ENCODE measurements at regions not wholly inside any gene's neighbourhood (a gene's known extent, or its start where the extent isn't known, plus 50 kb on each side); places are given as distances from the start of the nearest gene placed in this dataset.

DNA sequence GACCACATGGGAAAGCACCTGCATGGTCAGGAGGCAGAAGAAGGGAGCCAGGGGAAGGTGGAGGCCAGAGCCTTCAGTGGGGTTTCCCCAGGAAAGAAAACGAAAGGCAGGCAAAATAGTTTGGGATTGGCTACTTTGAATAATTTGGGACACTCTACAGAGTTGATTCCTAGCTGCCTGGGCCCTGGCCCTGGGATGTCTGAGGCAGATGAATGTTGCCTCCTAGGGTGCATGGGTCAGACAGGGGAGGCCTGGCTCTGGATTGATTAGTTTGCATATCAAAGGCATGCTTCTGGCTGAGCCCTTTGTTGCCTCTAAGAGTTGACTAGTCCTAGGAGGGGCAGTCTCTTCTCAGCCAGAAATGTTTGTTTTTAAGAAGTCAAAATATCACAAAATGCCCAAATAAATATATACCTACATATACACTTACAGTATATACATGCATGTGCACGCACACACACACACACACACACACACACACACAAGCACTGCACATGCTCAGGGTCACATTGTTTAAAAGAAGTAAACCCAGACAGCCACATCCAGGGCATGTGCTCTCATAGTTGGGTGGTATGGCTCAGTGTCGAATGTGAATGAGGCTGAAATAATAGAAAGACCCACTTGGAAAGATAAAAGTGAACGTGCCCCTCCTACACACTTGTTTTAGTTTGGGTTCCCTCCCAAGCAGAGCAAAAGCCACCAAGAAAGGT, 184.2 kb downstream of the GPAM start:
- DNase-seq, result no peak

DNA sequence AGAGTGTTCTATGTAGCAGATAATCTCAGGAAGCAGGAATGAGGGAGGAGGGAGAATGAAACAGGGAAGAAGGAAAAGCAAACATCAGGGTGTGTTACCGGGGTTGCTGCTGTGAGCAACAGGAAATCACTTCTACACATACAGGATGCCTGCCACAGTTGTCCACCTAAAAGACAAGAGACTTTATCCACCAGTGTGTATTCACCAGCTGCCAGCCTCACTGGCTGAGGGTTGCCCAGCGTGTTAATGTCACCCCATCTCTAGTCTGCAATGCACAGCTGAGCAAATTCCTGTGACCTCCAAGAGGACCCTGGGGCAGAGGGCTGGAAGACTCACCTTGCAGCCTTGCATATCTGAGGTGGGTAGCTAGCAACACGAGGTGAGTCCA, 183.7 kb downstream of the GPAM start:
- no peak for DNase-seq

DNA sequence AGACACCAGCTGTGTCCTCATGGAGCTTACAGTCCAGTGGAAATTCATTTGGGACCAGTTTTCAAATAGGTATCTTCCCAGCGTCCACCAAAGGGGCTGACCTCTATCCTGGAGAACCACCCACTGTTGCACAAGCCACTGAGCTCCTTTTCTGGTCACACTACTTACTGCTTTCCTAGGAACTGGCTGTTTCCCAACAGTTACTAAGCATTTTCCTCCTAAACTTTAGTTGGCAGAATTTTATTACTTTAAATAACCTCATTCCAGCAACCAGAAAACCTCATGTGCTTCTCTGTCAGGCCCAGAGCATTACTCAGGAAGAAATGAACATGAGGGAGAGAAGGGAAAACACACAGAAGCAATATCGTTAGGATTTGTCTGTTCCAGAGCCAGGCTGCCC, 183.1 kb downstream of the GPAM start:
- DNase-seq, result no peak

DNA sequence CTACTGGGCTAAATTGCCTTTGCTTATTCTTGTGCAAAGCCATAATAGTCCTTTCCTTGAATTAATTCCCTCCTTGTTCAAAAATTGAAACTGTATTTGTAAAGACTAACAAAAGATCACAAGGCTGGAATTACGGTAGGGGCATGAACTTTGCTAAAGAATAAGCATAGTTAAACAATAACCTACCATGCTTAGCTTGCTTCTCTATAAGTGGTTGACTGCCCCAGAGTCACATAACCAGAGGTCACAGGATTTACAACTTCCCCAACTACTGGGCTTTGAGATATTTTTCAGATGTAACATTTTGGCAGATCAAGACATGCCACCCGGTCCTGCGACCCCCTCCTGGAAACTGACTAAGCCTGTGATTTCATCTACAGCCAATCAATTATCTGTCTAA, 181.4 kb downstream of the GPAM start:
- no peak for DNase-seq

DNA sequence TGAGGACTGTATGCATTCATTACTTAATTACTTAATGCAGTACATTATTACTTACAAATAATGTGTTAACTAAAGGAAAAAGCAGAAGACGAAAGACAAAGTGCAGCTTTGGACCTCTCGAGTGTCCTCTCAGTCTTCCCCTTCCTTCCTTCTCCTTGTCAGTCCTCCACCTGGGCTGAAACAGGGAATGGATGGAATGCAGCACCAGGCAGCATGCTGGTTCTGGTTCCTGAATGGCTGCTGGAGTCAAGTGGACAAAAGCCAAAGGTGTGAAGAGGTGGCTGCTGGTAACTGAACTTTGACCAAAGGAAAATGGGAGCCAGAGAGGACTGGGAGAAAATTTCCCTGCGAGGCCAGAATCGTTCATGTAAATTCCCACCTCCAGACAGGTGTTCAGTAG, 179.5 kb downstream of the GPAM start:
- DNase-seq, result no peak

DNA sequence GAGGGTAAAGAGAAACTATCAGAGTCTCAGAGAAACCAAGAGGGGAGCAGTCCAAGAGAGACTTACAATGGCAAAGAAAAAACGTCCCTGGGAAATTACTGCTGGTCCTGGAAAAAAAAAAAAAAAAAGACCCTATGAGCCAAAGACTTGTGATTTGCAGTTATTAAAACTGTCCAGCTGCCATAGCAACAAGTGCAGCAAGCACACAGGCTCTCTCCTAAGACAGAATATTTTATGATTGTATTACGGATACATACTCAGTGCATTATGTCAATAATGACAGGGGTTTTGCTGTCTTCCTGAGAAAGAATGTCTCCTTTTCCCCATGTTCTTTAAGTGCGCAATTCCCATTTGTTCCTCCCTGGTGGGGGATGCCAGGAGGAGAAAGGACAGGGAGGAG, 178.5 kb downstream of the GPAM start:
- DNase-seq, result no peak

DNA sequence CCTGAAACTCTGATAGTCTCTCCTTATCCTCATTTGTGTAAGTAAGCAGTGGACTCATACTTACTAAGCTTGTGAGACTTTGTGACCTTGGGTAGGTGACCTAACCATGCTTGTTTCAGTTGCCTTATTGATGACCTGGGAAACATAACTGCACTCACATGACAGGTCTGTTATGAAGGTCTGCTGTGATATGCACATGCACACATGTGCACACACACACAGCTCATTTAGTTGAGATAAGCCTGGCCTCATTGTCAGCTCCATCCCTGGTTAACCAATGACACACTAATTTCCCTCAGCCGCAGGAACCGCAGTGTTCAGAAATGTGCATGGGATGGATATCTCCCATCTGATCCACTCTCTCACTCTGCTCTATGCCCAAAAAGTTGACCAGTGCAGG, 177.2 kb downstream of the GPAM start:
- DNase-seq, result no peak

DNA sequence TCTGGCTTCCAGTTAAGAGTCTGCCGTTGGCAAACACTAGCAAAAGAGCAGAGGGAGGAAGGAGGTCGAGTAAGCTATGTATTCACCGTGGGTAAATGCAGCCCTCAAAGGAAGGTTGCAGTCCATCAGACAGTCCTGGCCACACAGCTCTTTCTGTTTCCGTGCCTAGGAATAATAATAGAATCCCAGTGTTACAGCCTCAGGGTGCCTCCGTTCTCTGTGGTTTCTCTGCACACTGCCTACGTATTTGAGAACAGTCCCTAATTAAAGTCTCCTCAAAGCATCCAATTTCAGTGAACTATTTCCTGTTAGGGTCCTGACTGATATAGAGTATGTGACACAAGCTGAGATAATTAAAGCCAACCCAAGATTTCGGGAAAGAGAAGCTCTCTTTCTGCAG, 176.7 kb downstream of the GPAM start:
- no peak for DNase-seq

DNA sequence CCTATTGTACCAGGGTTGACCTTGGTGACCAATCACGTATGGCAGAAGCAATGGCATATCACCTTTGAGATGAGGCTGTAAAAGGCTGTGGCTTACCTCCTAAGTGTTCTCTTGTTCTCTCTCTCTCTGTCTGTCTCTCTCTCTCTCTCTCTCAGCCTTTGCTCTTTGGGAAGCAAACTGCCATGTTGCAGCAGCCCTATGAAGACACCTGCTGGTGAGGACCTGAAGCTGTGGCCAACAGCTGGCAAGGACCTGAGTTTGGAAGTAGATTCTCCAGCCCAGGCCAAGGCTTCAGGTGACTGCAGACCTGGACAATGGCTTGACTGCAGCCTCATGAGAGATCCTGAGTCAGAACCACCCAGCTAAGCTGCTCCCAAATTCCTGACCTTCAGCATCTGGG, 161.4 kb downstream of the GPAM start:
- DNase-seq, result no peak

DNA sequence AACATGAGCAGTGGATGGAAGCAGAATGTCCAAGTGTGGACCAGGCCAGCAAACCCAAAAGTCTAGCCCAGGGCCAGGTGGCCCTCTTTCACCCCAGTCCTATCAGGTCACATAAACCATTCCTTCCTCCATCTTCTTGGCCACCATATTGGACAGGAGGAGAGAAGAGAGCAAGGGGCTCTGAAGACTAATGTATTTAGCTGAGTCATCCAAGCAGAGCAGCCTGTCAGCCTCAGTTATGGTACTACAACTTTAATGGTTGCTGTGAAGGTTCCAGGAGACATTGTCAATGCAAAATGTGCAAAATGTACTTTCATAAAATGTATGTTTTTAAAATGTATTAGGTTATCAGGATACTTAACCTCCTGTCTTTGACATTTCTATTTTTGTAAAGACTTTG, 159.5 kb downstream of the GPAM start:
- DNase-seq, result no peak

DNA sequence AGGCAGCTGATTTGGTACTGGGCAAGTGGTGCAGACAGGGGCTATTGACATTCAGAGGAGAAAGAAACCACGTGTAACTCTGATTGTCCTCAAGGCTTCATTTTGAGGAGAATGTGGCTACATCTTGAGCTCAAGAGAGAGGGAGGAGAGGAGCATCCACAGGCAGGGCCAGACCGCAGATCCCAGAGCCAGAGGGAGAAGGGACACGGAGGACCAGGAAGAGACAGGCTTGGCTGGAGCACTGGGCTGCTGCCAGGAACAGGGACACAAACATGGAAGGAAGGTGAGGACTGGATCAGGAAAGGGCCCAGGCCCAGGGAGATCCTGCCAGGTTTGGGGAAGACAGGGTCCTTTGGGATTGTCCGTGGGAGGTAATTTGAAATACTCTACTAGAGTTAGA, 158.3 kb downstream of the GPAM start:
- no peak for DNase-seq

DNA sequence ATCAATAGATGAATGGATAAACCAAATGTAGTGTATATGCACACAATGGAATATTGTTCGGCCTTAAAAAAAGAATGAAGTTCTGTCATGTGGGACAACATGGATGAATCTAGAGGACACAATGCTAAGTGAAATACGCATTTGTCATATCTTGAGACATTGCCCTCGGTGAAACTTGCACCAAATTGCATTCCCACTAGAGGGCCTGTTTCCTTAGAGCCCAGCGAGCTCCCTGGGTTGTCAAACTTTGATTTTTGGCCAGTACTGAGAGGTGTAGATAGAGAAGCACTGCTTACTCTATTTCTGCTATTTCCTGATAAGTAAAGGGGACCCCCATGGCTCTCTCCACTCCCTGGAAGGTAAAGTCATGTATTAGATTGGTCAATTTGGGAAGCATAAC, 157.1 kb downstream of the GPAM start:
- DNase-seq, result no peak

DNA sequence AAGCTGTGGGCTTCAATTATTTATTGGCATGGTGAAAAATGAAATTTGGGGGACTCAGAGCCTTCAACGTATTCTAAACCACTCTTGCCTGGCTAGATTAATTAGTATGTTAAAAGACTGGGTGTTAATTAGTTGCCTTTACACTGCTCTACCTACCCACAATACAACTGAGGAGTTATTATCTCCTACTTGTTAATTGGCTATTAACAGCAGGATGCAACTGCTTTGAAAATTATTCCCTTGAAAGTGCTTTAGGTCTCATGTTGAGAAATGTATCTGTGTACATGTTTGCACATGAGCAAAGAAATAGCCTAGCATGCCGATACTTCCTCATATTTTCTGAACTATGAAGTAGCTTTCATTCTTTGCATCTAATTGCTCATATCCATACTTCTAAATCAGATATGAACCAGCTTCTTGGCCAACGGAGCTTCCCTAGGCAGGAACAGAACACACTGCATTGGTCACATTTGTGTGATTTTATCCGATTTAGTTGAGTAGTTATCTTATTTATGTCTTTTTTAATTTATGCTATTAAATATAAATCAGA, 155.8 kb downstream of the GPAM start:
- no peak for DNase-seq

DNA sequence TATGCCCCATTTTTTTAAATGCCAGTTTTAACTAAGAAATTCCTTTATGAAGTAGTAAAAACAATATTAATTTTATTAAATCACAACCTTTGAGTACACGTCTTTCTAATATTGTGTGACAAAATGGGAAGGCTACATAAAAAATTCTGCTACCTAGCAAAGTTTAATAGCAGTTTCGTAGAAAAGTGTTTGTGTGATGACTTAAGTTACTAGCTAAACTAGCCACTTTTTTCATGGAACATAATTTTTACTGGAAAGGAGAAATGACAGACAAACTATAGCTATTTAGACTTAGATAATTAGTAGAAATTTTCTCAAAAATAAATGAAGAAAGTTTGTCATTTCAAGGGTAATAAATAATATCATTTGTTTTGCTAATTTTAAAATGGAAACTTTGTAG, 153.1 kb downstream of the GPAM start:
- DNase-seq, result no peak

DNA sequence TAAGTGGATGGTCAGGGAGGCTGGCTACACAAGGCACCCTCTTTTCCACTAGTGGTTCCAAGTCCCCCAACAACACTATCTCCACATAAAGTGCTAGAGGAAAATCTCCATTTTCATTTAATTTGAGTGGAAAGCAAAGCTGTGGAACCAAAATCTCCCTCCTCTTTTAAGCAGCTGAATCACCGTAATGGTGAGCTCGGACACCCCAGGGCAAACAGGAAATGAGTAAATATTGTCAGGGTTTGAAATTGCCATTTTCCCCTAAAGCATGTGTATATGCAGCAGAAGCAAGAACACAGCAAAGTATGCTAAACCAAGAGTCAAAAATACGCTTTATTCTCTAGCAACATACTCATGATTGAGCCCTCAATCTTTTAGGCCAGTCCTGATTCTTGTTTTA, 143.7 kb downstream of the GPAM start:
- DNase-seq, result no peak

DNA sequence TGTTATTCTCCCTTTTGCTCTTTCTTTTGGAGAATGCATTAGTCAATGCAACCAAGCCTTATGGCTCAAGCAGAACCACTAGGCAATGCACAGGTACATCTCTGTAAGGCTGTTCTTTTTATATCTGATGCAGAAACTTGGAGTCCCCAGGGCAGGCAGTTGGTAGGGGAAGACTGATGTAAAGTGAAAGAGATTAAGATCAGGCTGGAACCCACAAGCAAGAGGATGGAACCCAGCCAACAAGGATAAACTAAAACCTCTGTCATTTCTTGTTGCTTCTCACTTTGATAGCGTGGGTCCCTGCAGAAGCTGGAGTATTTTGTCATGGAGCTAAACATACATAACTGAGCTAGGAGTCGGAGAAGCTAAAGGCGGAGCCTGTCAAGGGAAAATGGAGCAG, 142.9 kb downstream of the GPAM start:
- no peak for DNase-seq

DNA sequence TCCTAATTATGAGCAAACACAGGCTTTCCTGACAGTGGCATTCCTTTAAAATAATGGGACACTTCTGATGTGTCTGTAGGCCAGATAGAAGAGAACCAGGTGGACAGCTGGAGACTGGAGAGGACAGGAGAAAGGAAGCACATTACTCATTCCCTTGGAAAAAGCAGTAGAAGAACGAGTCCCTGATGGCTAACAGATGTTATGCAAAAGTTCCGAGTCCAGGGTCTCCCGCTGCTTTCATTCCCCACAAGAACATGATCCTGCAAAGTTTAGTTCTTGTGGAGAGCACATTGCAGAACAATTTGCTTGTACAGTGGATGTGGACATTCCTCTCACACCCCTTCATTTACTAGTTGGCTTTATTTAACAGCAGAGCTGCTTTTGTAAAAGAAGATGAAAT, 137.6 kb downstream of the GPAM start:
- DNase-seq, result no peak

DNA sequence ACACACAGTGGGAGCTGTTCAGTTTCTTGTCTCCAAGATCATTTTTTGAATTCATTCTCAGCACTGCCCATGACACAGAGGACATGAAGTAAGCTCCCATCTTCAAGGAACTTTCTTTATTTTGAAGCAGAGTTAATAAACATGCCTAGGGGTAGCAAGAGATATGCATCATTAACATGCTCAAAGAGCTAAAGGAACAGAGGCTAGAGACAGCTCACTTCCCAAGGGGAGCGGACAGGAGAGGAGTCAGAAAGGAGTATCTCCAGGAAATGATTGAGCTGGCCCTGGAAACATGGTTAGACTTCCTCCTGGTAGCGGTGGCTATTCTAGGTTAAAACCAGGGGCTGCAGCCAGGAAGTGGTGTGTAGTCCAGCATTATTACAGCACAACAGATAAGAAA, 135.9 kb downstream of the GPAM start:
- no peak for DNase-seq

DNA sequence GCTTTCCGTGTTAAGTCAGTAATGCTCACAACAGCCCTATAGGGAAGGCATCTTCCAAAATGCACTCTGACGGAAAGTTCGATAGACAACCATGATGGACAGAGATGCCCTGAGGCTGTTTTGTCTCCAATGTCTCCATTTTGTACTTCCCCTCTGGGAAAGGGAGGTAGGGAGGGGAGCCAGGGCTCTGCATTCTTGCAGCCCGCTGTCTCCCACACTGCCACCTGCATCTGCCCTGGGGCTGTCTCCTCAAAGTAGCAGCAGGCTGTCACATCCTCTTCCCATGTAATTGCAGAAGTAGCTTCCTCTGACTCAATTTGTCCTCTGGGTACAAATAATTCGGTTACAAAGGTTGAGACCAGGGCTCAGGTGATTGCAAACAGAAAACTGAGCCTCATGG, 131.4 kb downstream of the GPAM start:
- DNase-seq, result no peak

DNA sequence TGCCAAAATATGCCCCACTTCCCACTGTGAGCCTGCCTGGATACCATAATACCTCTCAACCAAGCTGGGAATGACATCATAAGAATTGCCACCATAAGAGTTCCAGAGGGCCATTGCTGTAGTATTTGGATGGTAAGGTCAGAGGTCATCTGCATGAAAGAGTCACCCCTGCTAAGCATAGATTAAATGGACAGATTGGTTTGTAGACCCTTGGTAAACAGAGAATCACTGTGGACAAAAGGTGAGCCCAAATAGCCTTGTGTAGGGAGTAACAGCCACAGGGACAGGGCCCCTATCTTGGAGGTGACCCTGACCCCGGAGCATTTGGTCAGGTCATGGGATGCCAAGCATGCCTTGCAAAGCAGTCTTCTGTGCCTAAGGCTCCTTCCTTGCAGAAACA, 129.7 kb downstream of the GPAM start:
- no peak for DNase-seq

DNA sequence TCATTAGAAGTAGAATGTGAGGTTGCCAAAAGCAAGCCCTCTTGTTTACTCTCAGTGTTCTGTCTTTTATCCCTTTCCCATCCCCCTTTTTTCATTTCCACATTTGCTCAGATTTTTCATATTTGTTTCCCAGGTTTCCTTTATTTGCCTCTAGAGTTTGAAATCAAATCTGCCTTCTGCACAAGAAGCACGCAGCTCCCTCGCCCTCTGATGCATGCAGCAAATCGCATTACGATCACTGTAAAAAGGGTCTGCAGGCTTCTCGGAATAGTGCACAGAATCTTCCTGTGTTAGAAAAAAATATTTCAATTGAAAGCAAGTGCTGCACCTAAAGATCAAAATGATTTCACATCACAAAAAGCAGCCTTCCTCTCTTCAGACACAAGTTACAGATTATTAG, 129.0 kb downstream of the GPAM start:
- no peak for DNase-seq

DNA sequence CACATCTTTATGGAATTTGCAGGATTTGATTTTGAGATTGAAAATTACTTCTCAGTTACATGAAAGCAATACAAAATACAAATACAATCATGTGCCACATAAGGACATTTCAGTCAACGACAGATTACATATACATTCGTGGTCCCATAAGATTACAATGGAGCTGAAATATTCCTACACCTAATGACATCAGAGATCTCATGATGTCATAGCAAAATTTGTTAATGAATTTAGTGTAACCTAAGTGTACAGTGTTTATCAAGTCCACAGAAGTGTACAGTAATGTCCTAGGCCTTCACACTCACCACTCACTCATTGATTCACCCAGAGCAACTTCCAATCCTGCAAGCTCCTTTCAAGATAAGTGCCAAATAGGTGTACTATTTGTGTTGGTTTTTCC, 126.5 kb downstream of the GPAM start:
- DNase-seq, result no peak

DNA sequence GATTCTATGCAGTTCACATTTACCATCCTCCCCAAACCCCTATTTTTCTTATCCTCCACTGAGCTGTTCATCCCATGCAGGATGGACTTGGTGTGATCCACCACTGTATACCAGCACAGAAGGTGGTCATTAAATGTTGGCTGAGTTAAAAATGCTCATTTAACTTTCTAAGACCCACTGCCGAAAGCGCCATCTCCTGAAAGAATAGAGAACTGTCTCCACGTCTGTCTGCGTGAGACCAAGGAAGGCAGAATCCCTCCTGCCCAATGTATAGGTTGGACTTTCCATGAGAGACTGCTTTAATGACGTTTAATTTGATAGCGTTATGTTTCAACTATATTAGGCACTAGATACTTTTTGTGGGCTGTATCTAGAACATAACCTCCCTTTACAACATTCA, 124.3 kb downstream of the GPAM start:
- DNase-seq, result no peak

DNA sequence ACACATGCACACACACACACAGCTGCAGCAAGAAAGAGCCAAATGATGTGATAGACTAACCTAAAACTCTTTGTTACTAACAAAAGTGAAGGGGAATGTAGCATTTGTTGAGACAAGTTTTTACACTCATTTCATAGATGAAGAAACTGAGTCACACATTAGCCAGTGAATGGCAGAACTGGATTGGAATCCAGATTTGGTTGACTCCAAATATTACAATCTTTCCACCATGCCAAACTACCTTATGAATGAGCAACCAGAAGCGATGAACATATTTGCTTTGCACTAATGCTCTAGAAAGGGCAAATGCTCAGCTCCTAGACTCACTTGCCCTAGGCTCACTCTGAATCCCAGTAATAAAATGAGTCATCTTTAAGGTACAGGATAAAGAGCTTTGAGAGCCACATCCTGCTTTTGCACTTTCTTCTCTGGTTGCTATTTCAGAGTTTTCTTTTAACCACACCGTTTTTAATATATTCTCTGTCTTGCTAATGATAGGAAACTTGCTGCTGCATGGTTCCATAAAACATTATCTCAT, 111.9 kb downstream of the GPAM start:
- no peak for DNase-seq

DNA sequence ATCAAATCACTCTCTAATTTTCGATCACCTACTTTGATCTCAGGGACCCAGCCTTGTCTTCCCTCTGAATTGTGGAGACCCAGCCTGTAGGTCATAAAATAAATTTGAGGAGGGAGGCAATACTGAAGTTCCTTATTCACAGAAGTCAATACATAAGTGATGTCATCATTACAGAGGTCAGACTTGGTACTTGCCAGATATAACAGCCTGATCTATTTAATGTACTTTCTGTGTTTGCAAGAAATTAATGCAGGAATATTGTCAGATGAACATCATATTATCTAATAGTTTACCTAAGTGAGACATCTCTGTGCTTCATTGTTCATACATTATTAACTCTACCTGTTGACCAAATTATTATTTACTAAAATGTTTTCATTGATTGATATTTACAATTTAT, 105.6 kb downstream of the GPAM start:
- DNase-seq, result no peak
